ENCODE measurements at regions not wholly inside any gene's neighbourhood (a gene's known extent, or its start where the extent isn't known, plus 50 kb on each side); places are given as distances from the start of the nearest gene placed in this dataset.

GRCh38 chr1:213914392-213914791, 73.4 kb upstream of the PROX1 start:
- no peak for TF ChIP-seq EZH2phosphoT487 (IDR thresholded peaks at IDR 0.05; ENCODE audit: insufficient read depth, low read depth)
- TF ChIP-seq EZH2 (IDR thresholded peaks at IDR 0.05; ENCODE audit: insufficient read depth, poor library complexity, severe bottlenecking): no peak

Data from GM23248 (cell line).